ENCODE measurements at regions not wholly inside any gene's neighbourhood (a gene's known extent, or its start where the extent isn't known, plus 50 kb on each side); places are given as distances from the start of the nearest gene placed in this dataset.

- H3K18ac ChIP-seq (ENCODE audit: insufficient read length, low read depth, low read length), result no peak overlapping the region
- no peaks in the 10 kb centered on the region for H4K20me1 ChIP-seq (ENCODE audit: control insufficient read depth, insufficient read depth, insufficient read length)
- no peak overlapping the region for H2AFZ ChIP-seq (ENCODE audit: low read length)
- Mint-ChIP-seq H3K27me3 (ENCODE audit: low read depth) (no peaks in the 10 kb centered on the region), H3K27ac (peak overlapping the region in 1 of 3 experiments; percentile 82; a peak in 1 of 7 replicates), H3K4me3 (no peak overlapping the region), H3K36me3 (ENCODE audit: insufficient read depth in 1 of 3, low read depth in 3 of 3) (peaks cover 15 to 18% (median 16%) of the 10 kb centered on the region in 3 experiments), H3K9me3 (peaks cover 22 to 26% of the 10 kb centered on the region in 2 experiments), H3K4me1 (peaks cover 17% of the 10 kb centered on the region in 2 experiments)
- no peak overlapping the region for H2AK5ac ChIP-seq (ENCODE audit: insufficient read length, low read length)
- no peak overlapping the region for H2BK15ac ChIP-seq (ENCODE audit: low read depth, low read length)
- TF ChIP-seq CTCF (conservative IDR thresholded peaks at IDR 0.05), result no peak
- H3K9ac ChIP-seq (ENCODE audit: extremely low read depth, insufficient read length, low read length), result no peak overlapping the region
- no peak for DNase-seq
- no peak overlapping the region for H4K8ac ChIP-seq (replicated peaks; ENCODE audit: insufficient read length, low read depth, low read length)
- H2BK12ac ChIP-seq (ENCODE audit: insufficient read length, low read depth, low read length), result no peak overlapping the region
- H2BK5ac ChIP-seq (ENCODE audit: insufficient read length, low read length), result no peak overlapping the region
- no peaks in the 10 kb centered on the region for H3K9me3 ChIP-seq (ENCODE audit: control insufficient read depth, low read depth, low read length)
- 0 out of 2 replicates have a peak, but pooled peaks cover 2% of the 10 kb centered on the region for H3K4me1 ChIP-seq (ENCODE audit: insufficient read depth, low read length)
- H4K5ac ChIP-seq (ENCODE audit: insufficient read length, low read depth, low read length), result no peak overlapping the region
- H4K91ac ChIP-seq (ENCODE audit: insufficient read length, low read depth, low read length), result no peak overlapping the region
- H2BK20ac ChIP-seq (ENCODE audit: low read depth, low read length, poor library complexity, severe bottlenecking), result no peak overlapping the region
- H3K27ac ChIP-seq (ENCODE audit: insufficient read length, low read depth, low read length), result no peak overlapping the region
- no peak overlapping the region for H3K4me2 ChIP-seq (ENCODE audit: insufficient read depth, insufficient read length, low read length)
- H2BK120ac ChIP-seq (ENCODE audit: low read depth, low read length, poor library complexity, severe bottlenecking), result no peak overlapping the region
- H3K27me3 ChIP-seq (ENCODE audit: insufficient read depth, low read length), result no peaks in the 10 kb centered on the region
- no peak overlapping the region for H3K14ac ChIP-seq (ENCODE audit: insufficient read depth, low read length)
- WGBS (ENCODE audit: extremely low coverage, insufficient read length, low lambda C conversion rate), result no CpG with 5 or more reads among the region's 3 CpGs
- H3T11ph ChIP-seq (ENCODE audit: low read length), result no peak overlapping the region
- H3K23me2 ChIP-seq (ENCODE audit: insufficient read length, low read depth, low read length, poor library complexity, severe bottlenecking), result no peaks in the 10 kb centered on the region
- no peak overlapping the region for H3K23ac ChIP-seq (ENCODE audit: insufficient read length, low read depth, low read length)
- no peaks in the 10 kb centered on the region for H3K79me2 ChIP-seq (ENCODE audit: insufficient read depth, low read length)
- no peaks in the 10 kb centered on the region for H3K79me1 ChIP-seq (ENCODE audit: insufficient read depth, low read depth, low read length, poor library complexity, severe bottlenecking)
- no peak overlapping the region for H3K4ac ChIP-seq (ENCODE audit: low read depth, low read length)
- H3K56ac ChIP-seq (ENCODE audit: insufficient read length, low read depth, low read length), result no peak overlapping the region
Observed at GRCh38 chr4:103998756-103999155, 279.0 kb upstream of the TACR3 start.

All from H9 (cell line).